HEK293T (cell line): ENCODE measurements at regions not wholly inside any gene's neighbourhood (a gene's known extent, or its start where the extent isn't known, plus 50 kb on each side); places are given as distances from the start of the nearest gene placed in this dataset.
A peak's percentile ranks its signal among the peaks of the same experiment; 100 is the strongest.

ENCODE experiments used
- CTCF ChIA-PET: fragments of 350-600 bp; formaldehyde crosslinking; extraction: SDS; loops from one replicate; lab custom pipeline; 2021; ENCODE audit warnings: antibody characterized with exemption, inconsistent platforms; lab: Yijun Ruan, JAX
- POLR2A ChIA-PET: fragments of 350-600 bp; formaldehyde crosslinking; extraction: SDS; loops from one replicate; lab custom pipeline; 2020; ENCODE audit warnings: antibody characterized with exemption, inconsistent platforms; lab: Yijun Ruan, JAX
- DNase-seq: peaks from one replicate; pipeline ENCODE4 v3.0.0; 2012; ENCODE audit warnings: mixed read lengths; ENCODE audit errors: extremely low spot score
- ARNT ChIP-seq: fragments of 450-650 bp; IDR thresholded peaks from 2 replicates; pipeline ENCODE4 v1.6.1; 2017; ENCODE audit warnings: mild to moderate bottlenecking
- BHLHE40 ChIP-seq: fragments of 450-650 bp; IDR thresholded peaks from 2 replicates; pipeline ENCODE4 v1.6.1; 2016; ENCODE audit warnings: mild to moderate bottlenecking, moderate library complexity, borderline replicate concordance
- CTBP1 ChIP-seq: fragments of 450-650 bp; IDR thresholded peaks from 2 replicates; pipeline ENCODE4 v1.6.1; 2016; ENCODE audit warnings: borderline replicate concordance
- ELF4 ChIP-seq: fragments of 450-650 bp; IDR thresholded peaks from 2 replicates; pipeline ENCODE4 v1.6.1; 2017; ENCODE audit warnings: antibody characterized with exemption
- FOXA1 ChIP-seq: fragments of 450-650 bp; IDR thresholded peaks from 2 replicates; pipeline ENCODE4 v1.6.1; 2016; ENCODE audit warnings: mild to moderate bottlenecking
- FOXK2 ChIP-seq: fragments of 450-650 bp; IDR thresholded peaks from 2 replicates; pipeline ENCODE4 v1.6.1; 2016; ENCODE audit warnings: mild to moderate bottlenecking
- FOXM1 ChIP-seq: fragments of 450-650 bp; IDR thresholded peaks from 2 replicates; pipeline ENCODE4 v1.6.1; 2017; ENCODE audit warnings: mild to moderate bottlenecking, borderline replicate concordance
- HDGF ChIP-seq: fragments of 450-650 bp; IDR thresholded peaks from 2 replicates; pipeline ENCODE4 v1.6.1; 2017; ENCODE audit warnings: antibody characterized with exemption, borderline replicate concordance
- L3MBTL2 ChIP-seq: fragments of 450-650 bp; conservative IDR thresholded peaks from 2 replicates; pipeline ENCODE4 v1.6.1; 2016; ENCODE audit warnings: mild to moderate bottlenecking
- LEF1 ChIP-seq: fragments of 450-650 bp; IDR thresholded peaks from 2 replicates; pipeline ENCODE4 v1.6.1; 2017; ENCODE audit warnings: mild to moderate bottlenecking, borderline replicate concordance
- NFRKB ChIP-seq: fragments of 450-650 bp; IDR thresholded peaks from 2 replicates; pipeline ENCODE4 v1.6.1; 2016; ENCODE audit warnings: mild to moderate bottlenecking, moderate library complexity
- PKNOX1 ChIP-seq: fragments of 450-650 bp; IDR thresholded peaks from 2 replicates; pipeline ENCODE4 v1.6.1; 2016
- SP1 ChIP-seq: fragments of 450-650 bp; IDR thresholded peaks from 2 replicates; pipeline ENCODE4 v1.6.1; 2017
- SUZ12 ChIP-seq: fragments of 450-650 bp; IDR thresholded peaks from 2 replicates; pipeline ENCODE4 v1.6.1; 2016; ENCODE audit warnings: mild to moderate bottlenecking
- TARDBP ChIP-seq: fragments of 450-650 bp; IDR thresholded peaks from 2 replicates; pipeline ENCODE4 v1.6.1; 2016
- ZNF384 ChIP-seq: fragments of 450-650 bp; IDR thresholded peaks from 2 replicates; pipeline ENCODE4 v1.6.1; 2016

GRCh38 chr16:85166281-85166680, 54.0 kb upstream of the CIBAR2 start:
- TF ChIP-seq LEF1, result no peak
- TF ChIP-seq SP1, result no peak
- TF ChIP-seq PKNOX1, result no peak
- no peak for TF ChIP-seq SUZ12
- TF ChIP-seq ZNF384, result no peak
- TF ChIP-seq ARNT, result no peak
- no peak for TF ChIP-seq L3MBTL2
- TF ChIP-seq ELF4, result no peak
- TF ChIP-seq NFRKB, result no peak
- TF ChIP-seq FOXA1, result no peak
- TF ChIP-seq BHLHE40, result no peak
- no peak for TF ChIP-seq FOXK2
- no peak for TF ChIP-seq TARDBP
- no peak for TF ChIP-seq CTBP1
- no peak for TF ChIP-seq FOXM1
- CTCF ChIA-PET, result no interaction called here
- POLR2A ChIA-PET, result no interaction called here
- no peak for DNase-seq

- POLR2A ChIA-PET, result no interaction called here
- TF ChIP-seq LEF1 (no peak), CTBP1 (no peak), SP1 (no peak), SUZ12 (no peak), BHLHE40 (no peak), FOXM1 (no peak), FOXA1 (no peak), ARNT (no peak), HDGF (no peak), NFRKB (no peak), TARDBP (no peak), ELF4 (no peak), ZNF384 (no peak), PKNOX1 (no peak), FOXK2 (no peak), L3MBTL2 (no peak)
- CTCF ChIA-PET, result no interaction called here
- no peak for DNase-seq
These were observed 54.7 kb upstream of the CIBAR2 start for GRCh38 chr16:85166699-85167588.

- DNase-seq, result no peak
- ChIA-PET CTCF (no interaction called here), POLR2A (no interaction called here)
- TF ChIP-seq CTBP1 (no peak), BHLHE40 (no peak), LEF1 (no peak), FOXM1 (no peak), TARDBP (no peak), HDGF (no peak), PKNOX1 (no peak), FOXK2 (no peak), SP1 (no peak), ELF4 (no peak), ZNF384 (no peak), SUZ12 (no peak), NFRKB (no peak), FOXA1 (no peak), L3MBTL2 (no peak), ARNT (no peak)
These were observed 55.6 kb upstream of the CIBAR2 start for GRCh38 chr16:85167589-85168537.

GRCh38 chr16:85168732-85169256, 56.5 kb upstream of the CIBAR2 start:
- ChIA-PET CTCF (no interaction called here), POLR2A (no interaction called here)
- DNase-seq, result peak; percentile 80
- TF ChIP-seq FOXM1 (no peak), LEF1 (no peak), NFRKB (no peak), FOXA1 (no peak), PKNOX1 (no peak), ARNT (no peak), CTBP1 (no peak), FOXK2 (no peak), SUZ12 (no peak), BHLHE40 (no peak), SP1 (no peak), HDGF (no peak), ELF4 (no peak), ZNF384 (no peak)
